ENCODE measurements at regions not wholly inside any gene's neighbourhood (a gene's known extent, or its start where the extent isn't known, plus 50 kb on each side); places are given as distances from the start of the nearest gene placed in this dataset.

DNA sequence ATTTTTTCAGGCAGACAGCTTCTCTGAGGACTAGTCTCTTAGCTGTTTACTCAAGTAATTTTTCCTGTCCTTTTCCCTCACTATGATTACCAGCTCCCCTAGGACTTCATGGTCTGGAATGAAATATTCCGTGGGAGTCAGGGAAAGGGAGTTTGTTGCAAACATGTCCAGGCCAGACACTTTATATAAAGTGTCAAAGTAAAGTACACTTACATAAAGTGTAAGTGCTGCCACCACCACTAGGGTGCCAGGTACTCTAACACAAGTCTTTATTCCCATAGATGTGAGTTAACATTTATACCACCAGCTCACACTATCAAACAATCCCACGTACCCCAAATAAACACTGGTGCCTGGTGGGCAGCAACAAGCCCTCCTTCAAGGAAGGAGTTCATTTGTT lies 179.8 kb downstream of the SNRPN start:
- TF ChIP-seq RAD51 (IDR thresholded peaks at IDR 0.05; ENCODE audit: borderline replicate concordance, low read depth) (no peak), HDAC2 (IDR thresholded peaks at IDR 0.05) (no peak), POLR2A (conservative IDR thresholded peaks at IDR 0.05) (no peak), RBM39 (optimal IDR thresholded peaks at IDR 0.05; ENCODE audit: low read depth, low read length) (no peak), NR1H2 (CRISPR knock-in tag; IDR thresholded peaks at IDR 0.05) (no peak), CBX5 (IDR thresholded peaks at IDR 0.05; ENCODE audit: borderline replicate concordance, low read depth) (no peak), EZH2 (IDR thresholded peaks at IDR 0.05; ENCODE audit: borderline replicate concordance, low read depth, low read length) (no peak), CHD2 (IDR thresholded peaks at IDR 0.05; ENCODE audit: low read depth, low read length) (no peak), EP300 (IDR thresholded peaks at IDR 0.05; ENCODE audit: low read length) (no peak)
- TF ChIP-seq, protein P1, sequence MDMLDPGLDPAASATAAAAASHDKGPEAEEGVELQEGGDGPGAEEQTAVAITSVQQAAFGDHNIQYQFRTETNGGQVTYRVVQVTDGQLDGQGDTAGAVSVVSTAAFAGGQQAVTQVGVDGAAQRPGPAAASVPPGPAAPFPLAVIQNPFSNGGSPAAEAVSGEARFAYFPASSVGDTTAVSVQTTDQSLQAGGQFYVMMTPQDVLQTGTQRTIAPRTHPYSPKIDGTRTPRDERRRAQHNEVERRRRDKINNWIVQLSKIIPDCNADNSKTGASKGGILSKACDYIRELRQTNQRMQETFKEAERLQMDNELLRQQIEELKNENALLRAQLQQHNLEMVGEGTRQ (CRISPR knock-in tag; IDR thresholded peaks at IDR 0.05) = no peak
- TF ChIP-seq, protein P2, sequence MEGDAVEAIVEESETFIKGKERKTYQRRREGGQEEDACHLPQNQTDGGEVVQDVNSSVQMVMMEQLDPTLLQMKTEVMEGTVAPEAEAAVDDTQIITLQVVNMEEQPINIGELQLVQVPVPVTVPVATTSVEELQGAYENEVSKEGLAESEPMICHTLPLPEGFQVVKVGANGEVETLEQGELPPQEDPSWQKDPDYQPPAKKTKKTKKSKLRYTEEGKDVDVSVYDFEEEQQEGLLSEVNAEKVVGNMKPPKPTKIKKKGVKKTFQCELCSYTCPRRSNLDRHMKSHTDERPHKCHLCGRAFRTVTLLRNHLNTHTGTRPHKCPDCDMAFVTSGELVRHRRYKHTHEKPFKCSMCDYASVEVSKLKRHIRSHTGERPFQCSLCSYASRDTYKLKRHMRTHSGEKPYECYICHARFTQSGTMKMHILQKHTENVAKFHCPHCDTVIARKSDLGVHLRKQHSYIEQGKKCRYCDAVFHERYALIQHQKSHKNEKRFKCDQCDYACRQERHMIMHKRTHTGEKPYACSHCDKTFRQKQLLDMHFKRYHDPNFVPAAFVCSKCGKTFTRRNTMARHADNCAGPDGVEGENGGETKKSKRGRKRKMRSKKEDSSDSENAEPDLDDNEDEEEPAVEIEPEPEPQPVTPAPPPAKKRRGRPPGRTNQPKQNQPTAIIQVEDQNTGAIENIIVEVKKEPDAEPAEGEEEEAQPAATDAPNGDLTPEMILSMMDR (IDR thresholded peaks at IDR 0.05 in 2 of 3, conservative IDR thresholded peaks at IDR 0.05 in 1 of 3; ENCODE audit: insufficient read depth in 2 of 3, low read depth in 1 of 3, low read length in 3 of 3) = no peak
- TF ChIP-seq, protein P3, sequence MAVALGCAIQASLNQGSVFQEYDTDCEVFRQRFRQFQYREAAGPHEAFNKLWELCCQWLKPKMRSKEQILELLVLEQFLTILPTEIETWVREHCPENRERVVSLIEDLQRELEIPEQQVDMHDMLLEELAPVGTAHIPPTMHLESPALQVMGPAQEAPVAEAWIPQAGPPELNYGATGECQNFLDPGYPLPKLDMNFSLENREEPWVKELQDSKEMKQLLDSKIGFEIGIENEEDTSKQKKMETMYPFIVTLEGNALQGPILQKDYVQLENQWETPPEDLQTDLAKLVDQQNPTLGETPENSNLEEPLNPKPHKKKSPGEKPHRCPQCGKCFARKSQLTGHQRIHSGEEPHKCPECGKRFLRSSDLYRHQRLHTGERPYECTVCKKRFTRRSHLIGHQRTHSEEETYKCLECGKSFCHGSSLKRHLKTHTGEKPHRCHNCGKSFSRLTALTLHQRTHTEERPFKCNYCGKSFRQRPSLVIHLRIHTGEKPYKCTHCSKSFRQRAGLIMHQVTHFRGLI (CRISPR knock-in tag; IDR thresholded peaks at IDR 0.05) = no peak
